Activated CD4-positive, alpha-beta T cell treated with anti-CD3 and anti-CD28 coated beads for 4 hours (primary cell): ENCODE measurements at regions not wholly inside any gene's neighbourhood (a gene's known extent, or its start where the extent isn't known, plus 50 kb on each side); places are given as distances from the start of the nearest gene placed in this dataset.
"Not testable (repeated sequence)": the region's sequence is repeated elsewhere in the genome, so short reads cannot be mapped to it uniquely, and the experiment has no call there.

ENCODE experiments used
- DNase-seq, 2 donors: peaks; one replicate each; pipeline ENCODE4 v3.0.0-alpha.2; 2020

DNA sequence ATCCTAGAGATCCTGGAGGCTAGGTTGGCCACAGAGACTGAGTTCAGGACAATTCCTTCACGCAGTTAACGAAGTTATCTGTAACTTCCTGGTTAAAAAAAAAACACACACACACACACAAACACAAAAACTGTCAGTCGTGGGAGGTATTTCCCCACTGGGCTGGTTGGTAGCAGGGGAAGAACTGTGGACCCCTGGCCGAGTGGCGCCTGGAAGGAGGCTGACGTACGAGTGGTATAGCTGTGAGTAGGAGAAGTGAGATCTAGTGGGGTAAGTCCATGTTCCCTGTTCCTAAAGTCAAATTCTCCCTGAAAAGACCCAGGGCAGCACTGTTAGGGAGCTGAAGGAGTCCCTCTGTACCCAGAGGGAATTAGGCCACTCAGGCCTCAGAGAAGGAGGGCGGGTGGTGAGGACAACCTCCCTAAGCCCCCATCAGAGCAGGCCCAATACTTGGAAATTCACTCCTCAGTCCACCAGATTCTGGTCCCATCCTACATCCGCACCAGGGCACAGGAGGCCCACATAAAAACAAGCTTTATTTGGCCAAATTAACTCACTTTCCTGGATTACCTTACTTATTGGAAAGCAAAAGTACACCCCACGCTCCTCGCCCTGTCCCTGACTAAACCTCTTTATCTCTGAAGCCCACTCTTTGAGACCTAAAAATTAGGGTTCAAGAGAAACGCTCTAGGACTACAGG lies 108.3 kb upstream of the FOXD4L5 start:
- not testable (repeated sequence) for DNase-seq

DNA sequence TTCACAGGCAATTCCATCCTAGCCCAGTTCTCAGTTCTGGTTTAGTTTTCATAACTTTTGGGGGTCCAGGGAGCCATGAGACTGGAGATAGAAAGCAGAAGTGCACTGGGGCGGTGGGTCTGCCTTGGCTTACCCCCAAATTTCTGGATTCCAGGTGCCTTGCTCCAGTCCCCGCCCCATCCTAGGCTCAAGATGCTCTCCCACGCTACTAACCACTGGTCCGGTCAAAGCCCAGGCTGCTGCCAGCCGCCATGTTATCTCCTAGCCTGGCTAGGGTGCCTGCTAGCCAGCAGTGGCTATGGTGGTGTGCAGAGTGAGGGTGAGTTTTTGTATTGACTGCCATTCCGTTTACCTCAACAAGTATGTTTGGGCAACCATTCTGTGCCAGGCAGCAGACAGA lies 107.6 kb upstream of the FOXD4L5 start:
- not testable (repeated sequence) for DNase-seq

DNA sequence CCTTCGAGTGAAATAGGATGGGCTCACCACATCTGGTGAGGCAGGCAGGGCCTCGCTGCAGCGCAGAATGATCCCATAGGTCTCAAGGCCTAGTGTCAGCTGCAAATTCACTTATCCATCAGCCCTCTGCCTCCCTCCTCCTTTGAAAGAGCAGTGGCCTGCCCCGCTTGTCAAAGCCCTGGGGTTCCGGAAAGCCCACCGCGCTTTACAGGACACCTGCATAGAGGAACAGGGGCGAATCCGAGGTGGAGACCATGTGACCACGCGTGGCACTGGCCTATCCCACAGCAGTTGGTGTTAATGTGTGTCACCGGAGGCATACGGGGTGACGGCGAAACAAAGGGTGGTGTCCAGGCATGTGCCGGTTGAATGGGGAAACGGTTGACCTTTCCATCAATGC lies 104.7 kb upstream of the FOXD4L5 start:
- peak in 1 of 2 donors; percentile 31 for DNase-seq

DNA sequence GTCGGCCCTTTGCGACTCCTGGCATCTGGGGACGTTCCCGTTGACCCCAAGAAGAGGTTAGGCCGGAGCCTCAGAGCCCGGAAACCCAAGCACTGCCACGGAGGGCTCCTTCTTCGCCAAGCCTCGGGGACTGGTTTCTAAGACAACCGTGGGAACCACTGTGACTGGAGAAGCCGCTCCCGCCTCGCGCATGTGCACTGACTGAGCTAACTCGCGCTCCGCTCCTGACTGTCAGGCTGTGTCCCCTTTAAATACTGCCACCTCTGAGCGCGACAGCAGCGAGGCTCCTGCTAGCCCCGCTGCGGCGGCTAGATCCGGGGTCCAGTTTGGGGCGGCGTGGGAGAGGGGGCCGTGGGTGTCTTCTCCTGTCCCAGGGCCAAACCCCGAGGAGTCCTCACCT lies 104.2 kb upstream of the FOXD4L5 start:
- DNase-seq = not testable (repeated sequence)

DNA sequence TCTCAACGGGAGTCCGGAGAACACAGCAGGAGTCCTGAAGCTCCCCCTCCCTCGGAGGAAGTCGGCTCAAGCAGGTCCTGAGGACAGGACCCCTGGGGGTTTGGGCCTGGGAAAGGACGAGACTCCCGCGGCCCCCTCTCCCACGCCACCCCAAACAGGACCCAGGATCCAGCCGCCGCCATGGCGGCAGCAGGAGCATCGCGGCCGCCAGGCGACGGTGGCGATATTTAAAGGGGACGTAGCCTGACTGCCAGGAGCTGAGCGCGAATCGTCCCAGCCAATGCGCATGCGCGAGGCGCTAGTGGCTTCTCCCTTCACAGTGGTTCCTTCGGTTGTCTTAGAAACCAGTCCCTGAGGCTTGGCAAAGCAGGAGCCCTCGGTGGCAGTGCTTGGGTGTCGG lies 101.7 kb upstream of the FOXD4L5 start:
- peak; percentile 66 to 75 for DNase-seq

DNA sequence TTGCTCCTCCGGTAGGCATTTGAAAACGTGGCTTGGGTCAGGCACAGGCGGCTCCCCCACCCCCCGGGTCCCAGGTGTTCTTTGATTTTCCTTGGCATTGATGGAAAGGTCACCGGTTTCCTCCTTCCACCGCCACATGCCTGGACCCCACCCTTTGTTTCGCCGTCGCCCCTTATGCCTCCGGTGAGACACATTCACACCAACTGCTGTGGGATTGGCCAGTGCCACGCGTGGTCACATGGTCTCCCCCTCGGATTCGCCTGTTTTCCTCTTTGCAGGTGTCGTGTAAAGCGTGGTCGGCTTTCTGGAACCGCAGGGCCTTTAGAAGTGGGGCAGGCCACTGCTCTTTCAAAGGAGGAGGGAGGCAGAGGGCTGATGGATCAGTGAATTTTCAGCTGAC lies 101.2 kb upstream of the FOXD4L5 start:
- not testable (repeated sequence) for DNase-seq

DNA sequence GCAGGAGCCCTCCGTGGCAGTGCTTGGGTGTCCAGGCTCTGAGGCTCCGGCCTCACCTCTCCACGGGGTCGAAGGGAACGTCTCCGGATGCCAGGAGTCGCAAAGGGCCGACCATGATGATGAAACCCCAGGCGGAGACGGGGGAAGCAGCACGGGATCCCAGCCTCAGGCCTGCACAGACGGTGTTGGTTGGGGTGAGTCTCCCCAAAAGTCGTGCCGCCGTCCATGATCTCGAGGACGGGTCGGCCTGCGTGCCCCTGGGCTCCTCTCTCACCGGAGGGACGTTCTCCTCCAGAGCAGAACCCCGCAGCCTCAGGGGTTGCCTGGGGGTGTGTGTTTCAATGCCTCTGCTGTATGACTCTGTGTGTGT lies 100.6 kb upstream of the FOXD4L5 start:
- DNase-seq = not testable (repeated sequence)

DNA sequence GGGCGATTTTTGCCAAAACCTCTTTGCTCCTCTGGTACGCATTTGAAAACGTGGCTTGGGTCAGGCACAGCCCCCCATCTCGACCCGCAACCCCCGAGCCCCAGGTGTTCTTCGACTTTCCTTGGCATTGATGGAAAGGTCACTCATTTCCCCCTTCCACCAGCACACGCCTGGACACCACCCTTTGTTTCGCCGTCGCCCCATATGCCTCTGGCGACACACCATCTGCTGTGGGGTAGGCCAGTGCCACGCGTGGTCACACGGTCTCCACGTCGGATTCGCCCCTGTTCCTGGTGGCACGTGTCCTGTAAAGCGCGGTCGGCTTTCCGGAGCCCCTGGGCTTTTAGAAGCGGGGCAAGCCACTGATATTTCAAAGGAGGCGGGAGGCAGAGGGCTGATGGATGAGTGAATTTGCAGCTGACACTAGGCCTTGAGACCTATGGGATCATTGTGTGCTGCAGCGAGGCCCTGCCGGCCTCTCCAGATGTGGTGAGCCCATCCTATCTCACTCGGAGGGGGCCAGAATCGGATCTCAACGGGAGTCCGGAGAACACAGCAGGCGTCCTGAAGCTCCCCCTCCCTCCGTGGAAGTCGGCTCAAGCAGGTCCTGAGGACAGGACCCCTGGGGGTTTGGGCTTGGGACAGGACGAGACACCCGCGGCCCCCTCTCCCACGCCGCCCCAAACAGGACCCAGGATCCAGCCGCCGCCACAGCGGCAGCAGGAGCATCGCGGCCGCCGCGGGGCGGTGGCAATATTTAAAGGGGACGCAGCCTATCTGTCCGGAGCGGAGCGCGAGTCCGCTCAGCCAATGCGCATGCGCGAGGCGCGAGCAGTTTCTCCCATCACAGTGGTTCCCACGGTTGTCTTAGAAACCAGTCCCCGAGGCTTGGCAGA lies 100.0 kb upstream of the FOXD4L5 start:
- not testable (repeated sequence) for DNase-seq

DNA sequence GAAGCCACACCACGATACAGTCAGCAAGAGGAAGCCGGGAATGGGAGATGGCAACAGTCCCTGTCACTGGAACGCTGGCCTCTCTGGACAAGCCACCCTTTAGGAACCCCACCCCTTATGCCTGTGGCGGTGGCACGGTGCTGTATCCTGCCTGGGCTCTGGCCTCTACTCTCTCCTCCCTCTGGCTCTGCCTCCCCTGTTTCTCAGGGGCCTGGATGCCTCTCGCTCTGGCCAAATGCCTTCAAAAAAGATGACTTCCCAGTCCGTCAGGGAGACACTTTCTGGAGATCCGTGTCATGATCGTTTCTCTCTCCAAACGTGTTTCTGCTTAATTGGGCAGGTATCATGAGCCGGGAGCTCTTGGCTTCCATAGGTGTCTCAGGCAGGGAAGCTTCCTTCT lies 99.1 kb upstream of the FOXD4L5 start:
- DNase-seq = not testable (repeated sequence)

DNA sequence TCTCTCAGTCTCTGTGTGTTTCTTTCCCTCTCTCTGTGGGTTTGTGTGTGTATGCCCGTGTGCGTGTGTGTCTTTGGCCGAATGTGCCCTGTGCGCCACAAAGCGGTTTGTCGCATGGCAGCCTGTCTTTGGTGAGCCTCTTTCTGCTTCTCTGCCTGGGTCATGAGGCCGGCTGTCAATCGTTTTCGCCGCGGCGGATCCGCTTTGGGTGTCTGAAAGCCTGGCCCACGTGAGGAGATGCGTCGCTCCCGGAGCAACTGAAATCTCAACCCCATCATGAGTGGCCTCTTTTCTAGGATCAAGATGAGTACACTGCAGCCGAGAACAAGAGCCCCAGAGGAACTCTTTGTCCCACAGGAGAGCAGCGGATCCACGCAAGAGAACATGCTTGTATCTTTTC lies 98.6 kb upstream of the FOXD4L5 start:
- not testable (repeated sequence) for DNase-seq

DNA sequence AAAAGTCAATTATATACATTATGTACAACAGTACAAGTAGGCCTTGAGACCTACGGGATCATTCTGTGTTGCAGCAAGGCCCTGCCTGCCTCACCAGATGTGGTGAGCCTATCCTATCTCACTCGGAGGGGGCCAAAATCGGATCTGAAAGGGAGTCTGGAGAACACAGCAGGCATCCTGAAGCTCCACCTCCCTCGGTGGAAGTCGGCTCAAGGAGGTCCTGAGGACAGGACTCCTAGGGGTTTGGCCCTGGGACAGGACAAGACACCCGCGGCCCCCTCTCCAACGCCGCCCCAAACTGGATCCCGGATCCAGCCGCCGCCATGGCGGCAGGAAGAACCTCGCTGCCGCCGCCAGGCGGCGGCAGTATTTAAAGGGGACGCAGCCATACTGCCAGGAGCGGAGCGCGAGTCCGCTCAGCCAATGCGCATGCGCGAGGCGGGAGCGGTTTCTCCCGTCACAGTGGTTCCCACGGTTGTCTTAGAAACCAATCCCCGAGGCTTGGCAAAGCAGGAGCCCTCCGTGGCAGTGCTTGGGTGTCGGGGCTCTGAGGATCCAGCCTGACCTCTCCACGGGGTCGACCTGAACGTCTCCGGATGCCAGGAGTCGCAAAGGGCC lies 97.8 kb upstream of the FOXD4L5 start:
- not testable (repeated sequence) for DNase-seq
